ENCODE measurements at regions not wholly inside any gene's neighbourhood (a gene's known extent, or its start where the extent isn't known, plus 50 kb on each side); places are given as distances from the start of the nearest gene placed in this dataset.

DNA sequence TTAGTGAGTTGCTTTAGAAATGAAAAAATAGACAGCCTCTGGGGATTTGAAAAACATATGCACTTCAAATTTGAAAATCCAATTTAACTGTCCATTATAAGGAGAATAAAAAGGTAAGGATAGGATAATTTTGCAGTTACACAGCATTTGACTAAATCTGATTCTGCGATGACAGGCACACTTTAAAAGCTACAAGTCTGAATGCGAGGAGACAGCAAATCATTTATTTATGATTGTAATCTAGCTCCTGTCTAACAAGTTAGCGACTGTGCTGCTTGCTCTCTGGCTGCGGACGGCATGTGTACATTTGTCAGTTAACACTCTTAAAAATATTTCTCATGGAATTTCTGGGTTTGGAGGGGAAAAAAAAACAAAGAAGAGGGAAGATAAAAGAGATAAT is 514.8 kb downstream of the MN1 start:
- H3K27me3 ChIP-seq (ENCODE audit: control insufficient read depth, insufficient read depth, low read length), result no peaks in the 10 kb centered on the region

DNA sequence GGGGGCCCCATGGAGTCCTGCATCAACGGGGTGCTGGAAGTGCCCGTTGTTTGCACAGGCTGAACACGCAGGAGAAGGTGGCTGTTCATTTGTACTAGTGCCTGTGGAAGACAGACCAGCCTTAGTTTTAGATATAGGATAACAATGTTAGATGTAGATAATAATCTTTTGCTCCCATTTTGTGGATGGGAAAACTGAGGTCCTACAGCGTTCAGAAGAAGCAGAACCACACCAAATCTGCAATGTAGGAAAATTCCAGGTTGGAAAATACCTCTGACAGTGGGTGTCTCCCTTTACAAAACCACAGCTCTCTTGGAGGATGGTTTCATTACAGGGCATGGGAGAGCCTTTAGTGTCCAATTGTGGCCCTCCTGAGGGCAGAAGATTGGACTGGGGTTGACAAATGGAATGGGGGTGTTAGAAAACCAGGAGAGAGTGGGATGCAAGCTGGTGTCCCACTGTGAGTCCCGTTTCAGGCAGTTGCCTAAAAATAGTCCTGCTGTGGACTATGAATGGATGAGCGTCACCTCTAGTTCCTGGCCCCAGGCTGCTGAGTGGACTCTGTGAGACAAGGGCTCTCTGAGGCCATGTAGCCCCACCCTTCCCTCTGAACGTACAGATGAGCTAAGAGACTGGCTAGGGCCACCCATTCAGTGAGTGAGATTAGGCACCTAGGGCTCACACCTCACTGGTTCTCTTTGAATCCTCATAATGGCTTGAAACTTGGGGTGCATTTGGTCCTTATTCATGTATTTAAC is 508.8 kb downstream of the MN1 start:
- Histone ChIP-seq H3K27ac (ENCODE audit: low read depth, low read length) (no peak overlapping the region), H3K4me3 (ENCODE audit: low read depth, low read length) (no peak overlapping the region), H3K36me3 (ENCODE audit: control insufficient read depth, insufficient read depth, low read length) (no peaks in the 10 kb centered on the region), H3K9me3 (ENCODE audit: control insufficient read depth, insufficient read depth, low read length) (no peaks in the 10 kb centered on the region), H3K4me1 (ENCODE audit: control insufficient read depth, insufficient read depth, low read length) (peaks cover 5% of the 10 kb centered on the region; the same call in 1 of the 2 replicates), H3K27me3 (ENCODE audit: control insufficient read depth, insufficient read depth, low read length) (no peaks in the 10 kb centered on the region), H3K9ac (ENCODE audit: low read depth, low read length) (no peak overlapping the region)

More for the DNA sequence above, 514.8 kb downstream of the MN1 start:
- Histone ChIP-seq H3K4me1 (ENCODE audit: control insufficient read depth, insufficient read depth, low read length) (no peaks in the 10 kb centered on the region), H3K27ac (ENCODE audit: low read depth, low read length) (no peak overlapping the region), H3K4me3 (ENCODE audit: low read depth, low read length) (no peak overlapping the region), H3K9ac (ENCODE audit: low read depth, low read length) (no peak overlapping the region), H3K36me3 (ENCODE audit: control insufficient read depth, insufficient read depth, low read length) (no peaks in the 10 kb centered on the region), H3K9me3 (ENCODE audit: control insufficient read depth, insufficient read depth, low read length) (no peaks in the 10 kb centered on the region)

GRCh38 chr22:27293721-27294445 is 507.7 kb downstream of the MN1 start:
- H3K27ac ChIP-seq (ENCODE audit: low read depth, low read length), result no peak overlapping the region
- no peaks in the 10 kb centered on the region for H3K27me3 ChIP-seq (ENCODE audit: control insufficient read depth, insufficient read depth, low read length)
- no peaks in the 10 kb centered on the region for H3K9me3 ChIP-seq (ENCODE audit: control insufficient read depth, insufficient read depth, low read length)
- H3K36me3 ChIP-seq (ENCODE audit: control insufficient read depth, insufficient read depth, low read length), result no peaks in the 10 kb centered on the region
- no peak overlapping the region for H3K4me3 ChIP-seq (ENCODE audit: low read depth, low read length)
- no peak overlapping the region for H3K9ac ChIP-seq (ENCODE audit: low read depth, low read length)
- H3K4me1 ChIP-seq (ENCODE audit: control insufficient read depth, insufficient read depth, low read length), result peaks cover 15% of the 10 kb centered on the region; the same call in 1 of the 2 replicates

- H3K27me3 ChIP-seq (ENCODE audit: control insufficient read depth, insufficient read depth, low read length), result no peaks in the 10 kb centered on the region
- peaks cover 22% of the 10 kb centered on the region; the same call in 1 of the 2 replicates for H3K4me1 ChIP-seq (ENCODE audit: control insufficient read depth, insufficient read depth, low read length)
- H3K9me3 ChIP-seq (ENCODE audit: control insufficient read depth, insufficient read depth, low read length), result no peaks in the 10 kb centered on the region
- no peak overlapping the region for H3K27ac ChIP-seq (ENCODE audit: low read depth, low read length)
- H3K9ac ChIP-seq (ENCODE audit: low read depth, low read length), result no peak overlapping the region
- no peak overlapping the region for H3K4me3 ChIP-seq (ENCODE audit: low read depth, low read length)
- H3K36me3 ChIP-seq (ENCODE audit: control insufficient read depth, insufficient read depth, low read length), result no peaks in the 10 kb centered on the region
Measured at GRCh38 chr22:27295040-27295439, 506.5 kb downstream of the MN1 start.

GRCh38 chr22:27295605-27296004 is 506.0 kb downstream of the MN1 start:
- Histone ChIP-seq H3K36me3 (ENCODE audit: control insufficient read depth, insufficient read depth, low read length) (no peaks in the 10 kb centered on the region), H3K27me3 (ENCODE audit: control insufficient read depth, insufficient read depth, low read length) (no peaks in the 10 kb centered on the region), H3K4me1 (ENCODE audit: control insufficient read depth, insufficient read depth, low read length) (peaks cover 22% of the 10 kb centered on the region; the same call in 1 of the 2 replicates), H3K9ac (ENCODE audit: low read depth, low read length) (no peak overlapping the region), H3K9me3 (ENCODE audit: control insufficient read depth, insufficient read depth, low read length) (no peaks in the 10 kb centered on the region), H3K4me3 (ENCODE audit: low read depth, low read length) (no peak overlapping the region), H3K27ac (ENCODE audit: low read depth, low read length) (no peak overlapping the region)

GRCh38 chr22:27296091-27296675 is 505.4 kb downstream of the MN1 start:
- no peaks in the 10 kb centered on the region for H3K27me3 ChIP-seq (ENCODE audit: control insufficient read depth, insufficient read depth, low read length)
- no peak overlapping the region for H3K4me3 ChIP-seq (ENCODE audit: low read depth, low read length)
- no peak overlapping the region for H3K27ac ChIP-seq (ENCODE audit: low read depth, low read length)
- no peaks in the 10 kb centered on the region for H3K36me3 ChIP-seq (ENCODE audit: control insufficient read depth, insufficient read depth, low read length)
- no peaks in the 10 kb centered on the region for H3K9me3 ChIP-seq (ENCODE audit: control insufficient read depth, insufficient read depth, low read length)
- no peak overlapping the region for H3K9ac ChIP-seq (ENCODE audit: low read depth, low read length)
- peaks cover 22% of the 10 kb centered on the region; the same call in 1 of the 2 replicates for H3K4me1 ChIP-seq (ENCODE audit: control insufficient read depth, insufficient read depth, low read length)

DNA sequence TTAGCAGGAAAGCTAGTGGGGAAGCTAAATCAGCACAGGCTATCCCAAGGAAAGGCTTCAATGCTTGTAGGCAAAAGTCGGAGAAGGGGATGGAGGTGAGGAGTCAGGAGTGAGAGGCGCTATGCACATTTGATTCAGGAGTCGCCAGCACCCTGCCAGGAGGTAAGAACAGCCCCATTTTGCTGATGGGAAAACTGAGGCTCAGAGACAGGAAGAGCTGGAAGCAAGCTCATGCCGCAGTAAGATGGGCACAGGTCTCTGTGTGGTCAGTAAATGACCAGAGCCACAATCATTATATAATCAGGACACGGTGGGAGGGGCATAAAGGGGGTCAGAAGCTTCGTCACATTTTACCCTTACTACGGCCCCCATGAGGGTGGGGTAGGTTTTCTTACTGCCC is 504.4 kb downstream of the MN1 start:
- H3K4me3 ChIP-seq (ENCODE audit: low read depth, low read length), result no peak overlapping the region
- no peak overlapping the region for H3K9ac ChIP-seq (ENCODE audit: low read depth, low read length)
- no peaks in the 10 kb centered on the region for H3K27me3 ChIP-seq (ENCODE audit: control insufficient read depth, insufficient read depth, low read length)
- no peak overlapping the region for H3K27ac ChIP-seq (ENCODE audit: low read depth, low read length)
- peaks cover 22% of the 10 kb centered on the region; the same call in 1 of the 2 replicates for H3K4me1 ChIP-seq (ENCODE audit: control insufficient read depth, insufficient read depth, low read length)
- no peaks in the 10 kb centered on the region for H3K9me3 ChIP-seq (ENCODE audit: control insufficient read depth, insufficient read depth, low read length)
- no peaks in the 10 kb centered on the region for H3K36me3 ChIP-seq (ENCODE audit: control insufficient read depth, insufficient read depth, low read length)

- Histone ChIP-seq H3K4me3 (ENCODE audit: low read depth, low read length) (no peak overlapping the region), H3K27me3 (ENCODE audit: control insufficient read depth, insufficient read depth, low read length) (no peaks in the 10 kb centered on the region), H3K36me3 (ENCODE audit: control insufficient read depth, insufficient read depth, low read length) (no peaks in the 10 kb centered on the region), H3K9me3 (ENCODE audit: control insufficient read depth, insufficient read depth, low read length) (no peaks in the 10 kb centered on the region), H3K4me1 (ENCODE audit: control insufficient read depth, insufficient read depth, low read length) (peaks cover 22% of the 10 kb centered on the region; the same call in 1 of the 2 replicates), H3K9ac (ENCODE audit: low read depth, low read length) (no peak overlapping the region), H3K27ac (ENCODE audit: low read depth, low read length) (no peak overlapping the region)
Measured at GRCh38 chr22:27298332-27298731, 503.2 kb downstream of the MN1 start.

- Histone ChIP-seq H3K27me3 (ENCODE audit: control insufficient read depth, insufficient read depth, low read length) (no peaks in the 10 kb centered on the region), H3K9ac (ENCODE audit: low read depth, low read length) (no peak overlapping the region), H3K4me1 (ENCODE audit: control insufficient read depth, insufficient read depth, low read length) (peaks cover 22% of the 10 kb centered on the region; the same call in 1 of the 2 replicates), H3K4me3 (ENCODE audit: low read depth, low read length) (peak overlapping the region; percentile 40), H3K36me3 (ENCODE audit: control insufficient read depth, insufficient read depth, low read length) (no peaks in the 10 kb centered on the region), H3K9me3 (ENCODE audit: control insufficient read depth, insufficient read depth, low read length) (no peaks in the 10 kb centered on the region), H3K27ac (ENCODE audit: low read depth, low read length) (no peak overlapping the region)
Measured at GRCh38 chr22:27298742-27299141, 502.8 kb downstream of the MN1 start.

- Histone ChIP-seq H3K36me3 (ENCODE audit: control insufficient read depth, insufficient read depth, low read length) (no peaks in the 10 kb centered on the region), H3K27ac (ENCODE audit: low read depth, low read length) (no peak overlapping the region), H3K9ac (ENCODE audit: low read depth, low read length) (no peak overlapping the region), H3K4me1 (ENCODE audit: control insufficient read depth, insufficient read depth, low read length) (peaks cover 22% of the 10 kb centered on the region; the same call in 1 of the 2 replicates), H3K27me3 (ENCODE audit: control insufficient read depth, insufficient read depth, low read length) (no peaks in the 10 kb centered on the region), H3K4me3 (ENCODE audit: low read depth, low read length) (peak overlapping the region; percentile 40), H3K9me3 (ENCODE audit: control insufficient read depth, insufficient read depth, low read length) (no peaks in the 10 kb centered on the region)
Measured at GRCh38 chr22:27299181-27300085, 502.1 kb downstream of the MN1 start.

All from HUES48 (cell line).